Caco-2 (cell line): ENCODE measurements at regions not wholly inside any gene's neighbourhood (a gene's known extent, or its start where the extent isn't known, plus 50 kb on each side); places are given as distances from the start of the nearest gene placed in this dataset.

Experiments
- BruUV-seq: library from RNA; stranded (reverse); fragments of 400-500 nt; replicated peaks from 2 replicates; lab custom pipeline; 2021; lab: Mats Ljungman, UMichigan
- CTCF ChIA-PET: fragments of 300-600 bp; sonication (Branson Sonifier 250); formaldehyde crosslinking; loops from one replicate; lab custom pipeline; 2022; ENCODE audit warnings: antibody characterized with exemption; lab: Charles Lee
- POLR2A ChIA-PET: fragments of 300-600 bp; sonication (Branson Sonifier 250); formaldehyde crosslinking; loops from one replicate; lab custom pipeline; 2022; ENCODE audit warnings: antibody characterized with exemption; lab: Charles Lee
- DNase-seq, 2 experiments: peaks; one replicate each; pipeline versions ENCODE4 v3.0.0 to v3.0.0-alpha.2; 2020 to 2022
- H3K27me3 ChIP-seq: replicated peaks from 2 replicates; pipeline ENCODE4 v1.6.0; 2011; ENCODE audit warnings: low read length; ENCODE audit not compliant: control insufficient read depth, insufficient read depth
- H3K36me3 ChIP-seq: 2 replicates; pipeline ENCODE4 v1.5.1; 2011; ENCODE audit warnings: low read length; ENCODE audit not compliant: control insufficient read depth, insufficient read depth
- H3K4me1 ChIP-seq: fragments of 250-450 bp; sonication (Bioruptor Pico); 2 replicates; pipeline ENCODE4 v1.5.1; 2020; ENCODE audit warnings: mild to moderate bottlenecking
- H3K4me3 ChIP-seq: 2 replicates; pipeline ENCODE4 v1.5.1; 2011; ENCODE audit warnings: low read depth, mild to moderate bottlenecking, control low read depth, low read length
- H3K9me3 ChIP-seq: fragments of 250-450 bp; sonication (Bioruptor Pico); 2 replicates; pipeline ENCODE4 v1.5.1; 2020; ENCODE audit warnings: mild to moderate bottlenecking, moderate library complexity
- H3K27ac Mint-ChIP-seq: one replicate; pipeline ENCODE4 v1.8.0; 2022; ENCODE audit warnings: mixed read lengths; ENCODE audit not compliant: unreplicated experiment
- H3K27me3 Mint-ChIP-seq: one replicate; pipeline ENCODE4 v1.8.0; 2022; ENCODE audit warnings: mixed read lengths; ENCODE audit not compliant: insufficient read depth, unreplicated experiment
- H3K36me3 Mint-ChIP-seq: one replicate; pipeline ENCODE4 v1.8.0; 2022; ENCODE audit warnings: mild to moderate bottlenecking, mixed read lengths; ENCODE audit not compliant: insufficient read depth, unreplicated experiment
- H3K4me1 Mint-ChIP-seq: one replicate; pipeline ENCODE4 v1.8.0; 2022; ENCODE audit warnings: low read depth, mixed read lengths; ENCODE audit not compliant: unreplicated experiment
- H3K4me3 Mint-ChIP-seq: one replicate; pipeline ENCODE4 v1.8.0; 2022; ENCODE audit warnings: mild to moderate bottlenecking, moderate library complexity, mixed read lengths; ENCODE audit not compliant: unreplicated experiment
- H3K9me3 Mint-ChIP-seq: one replicate; pipeline ENCODE4 v1.8.0; 2022; ENCODE audit warnings: mixed read lengths; ENCODE audit not compliant: unreplicated experiment
- CTCF ChIP-seq, 2 experiments: fragments of 200-600 bp in 1 of 2; IDR thresholded peaks; 1 replicate in 1 of 2; 2 replicates in 1 of 2; pipeline versions ENCODE4 v1.5.1 to v1.8.0; 2011 to 2022; ENCODE audit warnings: antibody characterized with exemption in 1 of 2, control low read depth in 1 of 2, inconsistent platforms in 1 of 2, low read depth in 1 of 2, low read length in 1 of 2, mild to moderate bottlenecking in 1 of 2, moderate library complexity in 1 of 2; ENCODE audit not compliant: insufficient read depth in 1 of 2, severe bottlenecking in 1 of 2, unreplicated experiment in 1 of 2
- intact Hi-C: fragments of 100-400 bp; cut with micrococcal nuclease; formaldehyde crosslinking; loops from one replicate; pipeline ENCODE4 v1.10.0; 2022; ENCODE audit not compliant: unreplicated experiment

- POLR2A ChIA-PET, result no interaction called here
- Histone ChIP-seq H3K9me3 (no peaks in the 10 kb centered on the region), H3K4me1 (peaks cover 21% of the 10 kb centered on the region), H3K27me3 (no peaks in the 10 kb centered on the region), H3K36me3 (no peaks in the 10 kb centered on the region), H3K4me3 (no peak overlapping the region)
- H3K27ac Mint-ChIP-seq, result no peak overlapping the region
- no TSS peak for BruUV-seq
- no peak overlapping the region for H3K4me3 Mint-ChIP-seq
- H3K4me1 Mint-ChIP-seq, result peaks cover 44% of the 10 kb centered on the region
- CTCF ChIA-PET, result no interaction called here
- no peak for DNase-seq
- H3K9me3 Mint-ChIP-seq, result no peaks in the 10 kb centered on the region
- intact Hi-C loops, result loop anchor here (2.0 kb wide), 1 partner anchor 103 kb away; no protein-coding TSS in a partner anchor
- no peak for TF ChIP-seq CTCF (IDR thresholded peaks at IDR 0.05; ENCODE audit: insufficient read depth in 1 of 2, low read depth in 1 of 2, low read length in 1 of 2, severe bottlenecking in 1 of 2, unreplicated experiment in 1 of 2)
- H3K36me3 Mint-ChIP-seq, result no peaks in the 10 kb centered on the region
- no peaks in the 10 kb centered on the region for H3K27me3 Mint-ChIP-seq
Measured at GRCh38 chr7:110386006-110386405, 704.9 kb upstream of the LRRN3 start.

GRCh38 chr7:110386913-110387312, 704.0 kb upstream of the LRRN3 start:
- intact Hi-C loops, result loop anchor here (1.0 to 2.0 kb wide), 3 partner anchors 13 to 104 kb away; no protein-coding TSS in a partner anchor
- Mint-ChIP-seq H3K27me3 (no peaks in the 10 kb centered on the region), H3K4me1 (peaks cover 44% of the 10 kb centered on the region), H3K9me3 (no peaks in the 10 kb centered on the region), H3K4me3 (no peak overlapping the region), H3K27ac (peak overlapping the region; percentile 74), H3K36me3 (no peaks in the 10 kb centered on the region)
- peaks cover 21% of the 10 kb centered on the region for H3K4me1 ChIP-seq
- DNase-seq, result peak; percentile 65 to 81
- BruUV-seq, result no TSS peak
- H3K27me3 ChIP-seq, result no peaks in the 10 kb centered on the region
- H3K9me3 ChIP-seq, result no peaks in the 10 kb centered on the region
- ChIA-PET CTCF (no interaction called here), POLR2A (no interaction called here)
- no peak for TF ChIP-seq CTCF (IDR thresholded peaks at IDR 0.05; ENCODE audit: insufficient read depth in 1 of 2, low read depth in 1 of 2, low read length in 1 of 2, severe bottlenecking in 1 of 2, unreplicated experiment in 1 of 2)
- no peaks in the 10 kb centered on the region for H3K36me3 ChIP-seq
- no peak overlapping the region for H3K4me3 ChIP-seq

- intact Hi-C loops, result loop anchor here (1.0 to 2.0 kb wide), 4 partner anchors 10 to 105 kb away; no protein-coding TSS in a partner anchor
- Histone ChIP-seq H3K27me3 (no peaks in the 10 kb centered on the region), H3K36me3 (no peaks in the 10 kb centered on the region), H3K4me1 (peaks cover 21% of the 10 kb centered on the region), H3K9me3 (no peaks in the 10 kb centered on the region), H3K4me3 (no peak overlapping the region)
- no TSS peak for BruUV-seq
- H3K4me3 Mint-ChIP-seq, result no peak overlapping the region
- H3K36me3 Mint-ChIP-seq, result no peaks in the 10 kb centered on the region
- CTCF ChIA-PET, result no interaction called here
- H3K27ac Mint-ChIP-seq, result peak overlapping the region; percentile 74
- no peak for DNase-seq
- POLR2A ChIA-PET, result no interaction called here
- H3K27me3 Mint-ChIP-seq, result no peaks in the 10 kb centered on the region
- no peak for TF ChIP-seq CTCF (IDR thresholded peaks at IDR 0.05; ENCODE audit: insufficient read depth in 1 of 2, low read depth in 1 of 2, low read length in 1 of 2, severe bottlenecking in 1 of 2, unreplicated experiment in 1 of 2)
- H3K4me1 Mint-ChIP-seq, result peaks cover 42% of the 10 kb centered on the region
- no peaks in the 10 kb centered on the region for H3K9me3 Mint-ChIP-seq
Measured at GRCh38 chr7:110387689-110388088, 703.2 kb upstream of the LRRN3 start.
